Testis (tissue), 2 donors: ENCODE measurements at regions not wholly inside any gene's neighbourhood (a gene's known extent, or its start where the extent isn't known, plus 50 kb on each side); places are given as distances from the start of the nearest gene placed in this dataset.

Experiments used
- POLR2A ChIP-seq: fragments of 450-650 bp; IDR thresholded peaks from one replicate; pipeline ENCODE4 v1.6.1; 2017; ENCODE audit warnings: antibody characterized with exemption, mild to moderate bottlenecking, moderate library complexity
- TF ChIP-seq, protein P1 (sequence below), 3 experiments: fragments of 450-650 bp in 2 of 3; fragments of 200-600 bp in 1 of 3; sonication (generic) in 1 of 3; IDR thresholded peaks; one replicate each; pipeline ENCODE4 v1.5.1; 2016 to 2019; ENCODE audit warnings: antibody characterized with exemption in 3 of 3, mild to moderate bottlenecking in 2 of 3, moderate library complexity in 1 of 3

DNA sequence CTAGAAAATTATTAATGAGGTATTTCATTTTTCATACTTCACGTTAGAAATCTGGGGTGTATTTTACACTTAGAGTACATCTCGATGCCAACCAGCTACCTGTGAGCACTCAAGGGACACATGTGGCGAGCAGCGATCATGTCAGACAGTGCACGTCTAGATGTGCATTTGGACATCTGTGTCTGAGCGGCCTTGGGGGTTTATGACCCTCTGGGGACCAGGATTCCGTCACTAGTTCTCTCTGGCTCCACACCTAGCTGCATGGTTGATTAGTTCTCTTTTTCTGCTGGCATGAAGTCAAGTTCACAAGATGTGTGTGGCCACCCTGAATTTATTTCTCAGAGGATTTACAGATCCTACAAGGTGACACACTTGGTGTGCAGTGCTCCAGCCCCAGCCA lies 192.2 kb downstream of the TSN start:
- TF ChIP-seq, protein P1, sequence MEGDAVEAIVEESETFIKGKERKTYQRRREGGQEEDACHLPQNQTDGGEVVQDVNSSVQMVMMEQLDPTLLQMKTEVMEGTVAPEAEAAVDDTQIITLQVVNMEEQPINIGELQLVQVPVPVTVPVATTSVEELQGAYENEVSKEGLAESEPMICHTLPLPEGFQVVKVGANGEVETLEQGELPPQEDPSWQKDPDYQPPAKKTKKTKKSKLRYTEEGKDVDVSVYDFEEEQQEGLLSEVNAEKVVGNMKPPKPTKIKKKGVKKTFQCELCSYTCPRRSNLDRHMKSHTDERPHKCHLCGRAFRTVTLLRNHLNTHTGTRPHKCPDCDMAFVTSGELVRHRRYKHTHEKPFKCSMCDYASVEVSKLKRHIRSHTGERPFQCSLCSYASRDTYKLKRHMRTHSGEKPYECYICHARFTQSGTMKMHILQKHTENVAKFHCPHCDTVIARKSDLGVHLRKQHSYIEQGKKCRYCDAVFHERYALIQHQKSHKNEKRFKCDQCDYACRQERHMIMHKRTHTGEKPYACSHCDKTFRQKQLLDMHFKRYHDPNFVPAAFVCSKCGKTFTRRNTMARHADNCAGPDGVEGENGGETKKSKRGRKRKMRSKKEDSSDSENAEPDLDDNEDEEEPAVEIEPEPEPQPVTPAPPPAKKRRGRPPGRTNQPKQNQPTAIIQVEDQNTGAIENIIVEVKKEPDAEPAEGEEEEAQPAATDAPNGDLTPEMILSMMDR (IDR thresholded peaks at IDR 0.05), result no peak
- no peak for TF ChIP-seq POLR2A
